Ovary (tissue), 1 donor: ENCODE measurements at regions not wholly inside any gene's neighbourhood (a gene's known extent, or its start where the extent isn't known, plus 50 kb on each side); places are given as distances from the start of the nearest gene placed in this dataset.

Source experiments
- EP300 ChIP-seq: sonication (generic); formaldehyde crosslinking; IDR thresholded peaks from one replicate; pipeline ENCODE4 v1.6.1; 2017; ENCODE audit warnings: antibody characterized with exemption
- POLR2A ChIP-seq: fragments of 450-650 bp; IDR thresholded peaks from one replicate; pipeline ENCODE4 v1.6.1; 2017; ENCODE audit warnings: antibody characterized with exemption, mild to moderate bottlenecking, moderate library complexity

DNA sequence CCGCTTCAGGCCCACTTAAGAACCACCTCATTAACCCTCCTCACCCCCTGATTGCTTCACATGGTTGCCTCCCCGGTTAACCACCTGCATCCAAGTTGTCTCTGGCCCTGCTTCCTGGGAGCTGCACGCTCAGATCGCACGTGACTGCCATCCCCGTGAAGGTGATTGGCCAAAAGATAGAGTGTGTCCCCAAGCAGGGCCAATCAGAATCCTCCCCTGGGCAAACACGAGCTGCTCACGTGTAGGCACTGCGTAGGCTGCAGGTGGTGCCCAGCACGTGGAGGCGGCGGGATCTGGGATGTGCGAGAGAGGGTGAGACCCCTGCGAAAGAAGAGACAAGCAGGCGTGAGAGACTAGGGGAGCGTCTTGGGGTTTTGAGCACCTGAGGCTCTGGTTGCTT, 111.8 kb upstream of the CRHR1 start:
- TF ChIP-seq EP300, result no peak
- TF ChIP-seq POLR2A, result no peak
